OCI-M2 (cell line): ENCODE measurements at regions not wholly inside any gene's neighbourhood (a gene's known extent, or its start where the extent isn't known, plus 50 kb on each side); places are given as distances from the start of the nearest gene placed in this dataset.

Source experiments
- DNase-seq: peaks from one replicate; lab custom pipeline; 2025; ENCODE audit not compliant: unreplicated experiment; lab: John Stamatoyannopoulos, UW

GRCh38 chr13:78239714-78240113, 321.1 kb upstream of the EDNRB start:
- no peak for DNase-seq

GRCh38 chr13:78238911-78239310, 320.3 kb upstream of the EDNRB start:
- no peak for DNase-seq

GRCh38 chr13:78228940-78229339, 310.3 kb upstream of the EDNRB start:
- DNase-seq, result no peak

GRCh38 chr13:78228211-78228610, 309.6 kb upstream of the EDNRB start:
- DNase-seq, result no peak

- DNase-seq, result no peak
These were observed 309.1 kb upstream of the EDNRB start for GRCh38 chr13:78227709-78228108.

GRCh38 chr13:78215458-78216108, 297.0 kb upstream of the EDNRB start:
- no peak for DNase-seq

GRCh38 chr13:78201411-78201810, 282.8 kb upstream of the EDNRB start:
- DNase-seq, result no peak

GRCh38 chr13:78198821-78199220, 280.2 kb upstream of the EDNRB start:
- no peak for DNase-seq

GRCh38 chr13:78198419-78198818, 279.8 kb upstream of the EDNRB start:
- no peak for DNase-seq

GRCh38 chr13:78197231-78197630, 278.6 kb upstream of the EDNRB start:
- DNase-seq, result no peak

GRCh38 chr13:78194904-78195639, 276.4 kb upstream of the EDNRB start:
- DNase-seq, result no peak

- DNase-seq, result no peak
These were observed 275.2 kb upstream of the EDNRB start for GRCh38 chr13:78193846-78194245.

- DNase-seq, result no peak
These were observed 274.1 kb upstream of the EDNRB start for GRCh38 chr13:78192716-78193115.

GRCh38 chr13:78190296-78190695, 271.7 kb upstream of the EDNRB start:
- no peak for DNase-seq

- no peak for DNase-seq
These were observed 269.1 kb upstream of the EDNRB start for GRCh38 chr13:78187781-78188180.

- DNase-seq, result no peak
These were observed 267.1 kb upstream of the EDNRB start for GRCh38 chr13:78185700-78186099.

GRCh38 chr13:78183732-78184131, 265.1 kb upstream of the EDNRB start:
- DNase-seq, result no peak

GRCh38 chr13:78182813-78183212, 264.2 kb upstream of the EDNRB start:
- DNase-seq, result no peak

- DNase-seq, result no peak
These were observed 258.7 kb upstream of the EDNRB start for GRCh38 chr13:78177306-78177705.

- no peak for DNase-seq
These were observed 258.2 kb upstream of the EDNRB start for GRCh38 chr13:78176880-78177279.

- no peak for DNase-seq
These were observed 250.8 kb upstream of the EDNRB start for GRCh38 chr13:78169386-78169785.

GRCh38 chr13:78168981-78169380, 250.3 kb upstream of the EDNRB start:
- no peak for DNase-seq

- DNase-seq, result no peak
These were observed 242.6 kb upstream of the EDNRB start for GRCh38 chr13:78161266-78161665.
